Vagina (tissue), 2 donors: ENCODE measurements at regions not wholly inside any gene's neighbourhood (a gene's known extent, or its start where the extent isn't known, plus 50 kb on each side); places are given as distances from the start of the nearest gene placed in this dataset.

Experiments
- POLR2A ChIP-seq, 2 donors: fragments of 450-650 bp; IDR thresholded peaks; one replicate each; pipeline ENCODE4 v1.6.1; 2017; ENCODE audit warnings: antibody characterized with exemption in 2 of 2, mild to moderate bottlenecking in 2 of 2, moderate library complexity in 2 of 2
- POLR2AphosphoS5 ChIP-seq, 2 donors: sonication (generic); formaldehyde crosslinking; IDR thresholded peaks; one replicate each; pipeline ENCODE4 v1.9.0; 2017; ENCODE audit warnings: antibody characterized with exemption in 2 of 2, mild to moderate bottlenecking in 2 of 2, low read depth in 1 of 2; ENCODE audit not compliant: insufficient read depth in 1 of 2
- TF ChIP-seq, protein P1 (sequence below), 3 experiments: fragments of 450-650 bp in 2 of 3; fragments of 200-600 bp in 1 of 3; sonication (generic) in 1 of 3; IDR thresholded peaks; one replicate each; pipeline ENCODE4 v1.5.1; 2017 to 2019; ENCODE audit warnings: antibody characterized with exemption in 3 of 3, mild to moderate bottlenecking in 2 of 3, moderate library complexity in 2 of 3

DNA sequence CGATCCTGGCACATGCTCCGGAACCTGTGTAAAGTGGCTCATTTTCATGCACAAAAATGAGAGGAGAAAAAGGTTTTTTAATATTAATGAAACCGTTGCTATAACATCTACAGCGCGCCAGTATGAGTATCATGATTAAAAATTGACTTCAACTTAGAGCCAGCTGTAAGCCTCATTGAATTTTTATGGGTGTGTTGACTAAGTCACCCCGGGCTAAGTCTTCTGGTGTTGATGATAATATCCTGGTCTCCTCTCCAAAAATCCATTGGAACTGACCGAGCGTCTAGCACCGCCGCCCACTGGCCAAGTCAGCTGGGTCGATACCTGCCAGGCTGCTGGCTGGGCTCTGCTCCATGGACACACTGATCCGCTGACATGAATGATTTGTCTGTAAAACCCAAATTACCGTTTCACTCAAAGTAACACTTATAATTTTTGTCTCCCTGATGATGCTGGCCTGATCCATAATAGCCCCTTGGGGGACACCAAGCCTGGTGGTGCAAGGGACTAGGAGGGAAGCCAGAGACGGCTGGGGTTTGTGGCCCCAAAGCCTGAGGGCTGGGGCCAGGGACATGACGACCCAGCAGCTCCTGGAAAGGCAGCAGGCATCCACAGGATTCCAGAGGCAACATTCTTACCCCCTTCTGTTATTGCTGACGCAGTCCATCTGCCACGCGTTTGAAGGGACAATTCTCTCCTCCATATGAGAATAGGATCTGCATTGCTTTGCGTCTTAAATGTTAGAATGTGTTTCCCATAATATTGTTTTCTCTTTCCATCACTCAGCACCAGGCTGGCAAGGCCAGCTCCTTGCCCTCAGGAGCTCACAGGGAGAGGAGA, 131.0 kb upstream of the PPP2R2D start:
- TF ChIP-seq POLR2AphosphoS5 (IDR thresholded peaks at IDR 0.05; ENCODE audit: insufficient read depth in 1 of 2, low read depth in 1 of 2) (no peak), POLR2A (IDR thresholded peaks at IDR 0.05) (no peak)
- TF ChIP-seq, protein P1, sequence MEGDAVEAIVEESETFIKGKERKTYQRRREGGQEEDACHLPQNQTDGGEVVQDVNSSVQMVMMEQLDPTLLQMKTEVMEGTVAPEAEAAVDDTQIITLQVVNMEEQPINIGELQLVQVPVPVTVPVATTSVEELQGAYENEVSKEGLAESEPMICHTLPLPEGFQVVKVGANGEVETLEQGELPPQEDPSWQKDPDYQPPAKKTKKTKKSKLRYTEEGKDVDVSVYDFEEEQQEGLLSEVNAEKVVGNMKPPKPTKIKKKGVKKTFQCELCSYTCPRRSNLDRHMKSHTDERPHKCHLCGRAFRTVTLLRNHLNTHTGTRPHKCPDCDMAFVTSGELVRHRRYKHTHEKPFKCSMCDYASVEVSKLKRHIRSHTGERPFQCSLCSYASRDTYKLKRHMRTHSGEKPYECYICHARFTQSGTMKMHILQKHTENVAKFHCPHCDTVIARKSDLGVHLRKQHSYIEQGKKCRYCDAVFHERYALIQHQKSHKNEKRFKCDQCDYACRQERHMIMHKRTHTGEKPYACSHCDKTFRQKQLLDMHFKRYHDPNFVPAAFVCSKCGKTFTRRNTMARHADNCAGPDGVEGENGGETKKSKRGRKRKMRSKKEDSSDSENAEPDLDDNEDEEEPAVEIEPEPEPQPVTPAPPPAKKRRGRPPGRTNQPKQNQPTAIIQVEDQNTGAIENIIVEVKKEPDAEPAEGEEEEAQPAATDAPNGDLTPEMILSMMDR (IDR thresholded peaks at IDR 0.05), result no peak
